Left ventricle myocardium inferior (tissue), 1 donor: ENCODE measurements at regions not wholly inside any gene's neighbourhood (a gene's known extent, or its start where the extent isn't known, plus 50 kb on each side); places are given as distances from the start of the nearest gene placed in this dataset.

ENCODE experiments used
- DNase-seq: peaks from one replicate; pipeline ENCODE4 v3.0.0-alpha.2; 2020
- H3K27ac ChIP-seq: fragments of 200-600 bp; replicated peaks from 2 replicates; pipeline ENCODE4 v1.8.0; 2021
- H3K27me3 ChIP-seq: fragments of 200-600 bp; 2 replicates; pipeline ENCODE4 v1.8.0; 2021; ENCODE audit warnings: low read depth
- H3K36me3 ChIP-seq: fragments of 200-600 bp; 2 replicates; pipeline ENCODE4 v1.8.0; 2021
- H3K4me1 ChIP-seq: fragments of 200-600 bp; 2 replicates; pipeline ENCODE4 v1.8.0; 2021
- H3K4me3 ChIP-seq: fragments of 200-600 bp; 2 replicates; pipeline ENCODE4 v1.8.0; 2021; ENCODE audit warnings: mild to moderate bottlenecking, moderate library complexity
- H3K9me3 ChIP-seq: fragments of 200-600 bp; replicated peaks from 2 replicates; pipeline ENCODE4 v1.8.0; 2021
- intact Hi-C: fragments of 100-400 bp; cut with micrococcal nuclease; formaldehyde crosslinking; loops from one replicate; pipeline ENCODE4 v1.11.0; 2022
- TF ChIP-seq, protein P1 (sequence below): fragments of 200-600 bp; IDR thresholded peaks from 2 replicates; pipeline ENCODE4 v1.8.0; 2021; ENCODE audit warnings: antibody characterized with exemption, mild to moderate bottlenecking, borderline replicate concordance
- donor health status: DM: no; HTN: yes; CAD: no; lungs with severe emphysema.

DNA sequence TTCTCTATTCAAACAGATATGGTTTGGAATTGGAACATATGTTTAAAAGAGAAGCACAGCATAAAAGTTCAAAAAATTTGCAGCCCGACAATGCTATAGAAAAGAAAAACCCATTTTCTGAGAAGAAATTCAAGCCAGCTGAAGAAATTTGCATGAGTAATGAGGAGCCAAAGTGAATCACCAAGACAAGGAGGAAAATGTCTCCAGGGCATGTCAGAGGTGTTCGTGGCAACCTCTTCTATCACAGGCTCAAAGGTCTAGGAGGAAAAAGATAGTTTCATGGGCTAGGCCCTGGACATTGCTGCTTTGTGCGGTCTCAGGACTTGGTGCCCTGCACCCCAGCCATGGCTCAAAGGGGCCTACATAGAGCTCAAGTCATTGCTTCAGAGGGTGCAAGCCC, 134.8 kb upstream of the ADAMTS16 start:
- no peak for DNase-seq
- TF ChIP-seq, protein P1, sequence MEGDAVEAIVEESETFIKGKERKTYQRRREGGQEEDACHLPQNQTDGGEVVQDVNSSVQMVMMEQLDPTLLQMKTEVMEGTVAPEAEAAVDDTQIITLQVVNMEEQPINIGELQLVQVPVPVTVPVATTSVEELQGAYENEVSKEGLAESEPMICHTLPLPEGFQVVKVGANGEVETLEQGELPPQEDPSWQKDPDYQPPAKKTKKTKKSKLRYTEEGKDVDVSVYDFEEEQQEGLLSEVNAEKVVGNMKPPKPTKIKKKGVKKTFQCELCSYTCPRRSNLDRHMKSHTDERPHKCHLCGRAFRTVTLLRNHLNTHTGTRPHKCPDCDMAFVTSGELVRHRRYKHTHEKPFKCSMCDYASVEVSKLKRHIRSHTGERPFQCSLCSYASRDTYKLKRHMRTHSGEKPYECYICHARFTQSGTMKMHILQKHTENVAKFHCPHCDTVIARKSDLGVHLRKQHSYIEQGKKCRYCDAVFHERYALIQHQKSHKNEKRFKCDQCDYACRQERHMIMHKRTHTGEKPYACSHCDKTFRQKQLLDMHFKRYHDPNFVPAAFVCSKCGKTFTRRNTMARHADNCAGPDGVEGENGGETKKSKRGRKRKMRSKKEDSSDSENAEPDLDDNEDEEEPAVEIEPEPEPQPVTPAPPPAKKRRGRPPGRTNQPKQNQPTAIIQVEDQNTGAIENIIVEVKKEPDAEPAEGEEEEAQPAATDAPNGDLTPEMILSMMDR = no peak
- no peak overlapping the region for H3K4me3 ChIP-seq
- H3K9me3 ChIP-seq = peaks cover 19% of the 10 kb centered on the region
- H3K27ac ChIP-seq = no peak overlapping the region
- no peaks in the 10 kb centered on the region for H3K4me1 ChIP-seq
- no peaks in the 10 kb centered on the region for H3K27me3 ChIP-seq
- H3K36me3 ChIP-seq = no peaks in the 10 kb centered on the region
- intact Hi-C loops = no loop called here

DNA sequence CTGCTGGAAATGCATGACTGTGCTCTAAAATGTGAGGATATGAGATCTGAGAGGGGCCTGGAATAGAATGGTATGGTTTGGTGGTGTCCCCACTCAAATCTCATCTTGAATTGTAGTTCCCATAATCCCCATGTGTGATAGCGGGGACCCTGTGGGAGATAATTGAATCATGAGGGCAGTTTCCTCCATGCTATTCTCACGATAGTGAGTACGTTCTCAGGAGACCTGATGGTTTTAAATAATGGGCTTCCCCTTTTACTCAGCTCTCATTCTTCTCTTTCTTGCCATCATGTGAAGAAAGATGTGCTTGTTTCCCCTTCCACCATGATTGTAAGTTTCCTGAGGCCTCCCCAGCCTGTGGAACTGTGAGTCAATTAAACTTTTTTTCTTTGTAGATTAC, 133.6 kb upstream of the ADAMTS16 start:
- H3K4me1 ChIP-seq = no peaks in the 10 kb centered on the region
- intact Hi-C loops = no loop called here
- no peaks in the 10 kb centered on the region for H3K36me3 ChIP-seq

DNA sequence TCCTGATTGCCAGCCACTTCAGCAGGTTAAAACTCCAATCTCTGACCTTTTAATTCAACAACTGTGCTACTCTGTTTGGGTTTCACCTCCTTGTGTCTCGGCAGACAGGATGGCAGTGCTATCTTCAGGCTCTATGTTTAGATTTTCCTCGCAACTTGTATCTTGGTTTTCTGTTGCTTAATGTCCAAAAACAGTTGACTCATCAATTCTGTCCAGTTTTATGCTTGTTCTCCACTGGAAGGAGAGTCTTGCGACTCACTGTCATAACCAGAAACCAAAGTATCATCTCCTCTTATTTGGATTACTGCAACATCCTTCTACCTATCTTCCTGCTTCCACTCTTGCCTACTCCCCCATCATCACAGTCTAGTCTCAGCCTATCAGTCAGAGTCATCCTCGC, 130.9 kb upstream of the ADAMTS16 start:
- DNase-seq = no peak
- Histone ChIP-seq H3K4me1 (no peaks in the 10 kb centered on the region), H3K36me3 (no peaks in the 10 kb centered on the region), H3K27ac (no peak overlapping the region), H3K4me3 (no peak overlapping the region), H3K27me3 (no peaks in the 10 kb centered on the region), H3K9me3 (peaks cover 19% of the 10 kb centered on the region)
- TF ChIP-seq, protein P1 = no peak
- intact Hi-C loops = no loop called here

More for the DNA sequence above, 133.6 kb upstream of the ADAMTS16 start:
- no peak for DNase-seq
- Histone ChIP-seq H3K27ac (no peak overlapping the region), H3K9me3 (peaks cover 19% of the 10 kb centered on the region), H3K27me3 (no peaks in the 10 kb centered on the region), H3K4me3 (no peak overlapping the region)
- TF ChIP-seq, protein P1 = no peak

DNA sequence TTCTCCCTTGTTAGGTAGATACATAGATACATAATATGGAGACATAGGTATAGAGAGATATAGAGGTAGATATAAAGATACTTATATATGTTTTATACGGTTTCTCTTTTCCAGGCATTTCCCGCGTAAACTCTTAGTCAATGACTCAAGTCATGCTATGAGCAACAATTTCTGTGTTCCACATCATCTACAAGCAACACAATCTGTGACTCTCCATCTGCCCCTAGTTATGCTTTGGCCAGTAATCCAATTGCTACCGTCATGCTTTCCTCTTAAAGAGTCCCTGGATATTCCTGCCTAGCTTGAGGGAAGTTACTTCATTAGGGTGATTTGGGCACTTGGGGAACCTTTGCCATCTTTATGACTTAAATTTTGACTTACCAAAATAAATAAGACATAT, 129.0 kb upstream of the ADAMTS16 start:
- Histone ChIP-seq H3K4me1 (no peaks in the 10 kb centered on the region), H3K36me3 (no peaks in the 10 kb centered on the region), H3K27me3 (no peaks in the 10 kb centered on the region), H3K27ac (no peak overlapping the region), H3K9me3 (peaks cover 19% of the 10 kb centered on the region), H3K4me3 (no peak overlapping the region)
- TF ChIP-seq, protein P1 = no peak
- intact Hi-C loops = no loop called here
- DNase-seq = no peak

DNA sequence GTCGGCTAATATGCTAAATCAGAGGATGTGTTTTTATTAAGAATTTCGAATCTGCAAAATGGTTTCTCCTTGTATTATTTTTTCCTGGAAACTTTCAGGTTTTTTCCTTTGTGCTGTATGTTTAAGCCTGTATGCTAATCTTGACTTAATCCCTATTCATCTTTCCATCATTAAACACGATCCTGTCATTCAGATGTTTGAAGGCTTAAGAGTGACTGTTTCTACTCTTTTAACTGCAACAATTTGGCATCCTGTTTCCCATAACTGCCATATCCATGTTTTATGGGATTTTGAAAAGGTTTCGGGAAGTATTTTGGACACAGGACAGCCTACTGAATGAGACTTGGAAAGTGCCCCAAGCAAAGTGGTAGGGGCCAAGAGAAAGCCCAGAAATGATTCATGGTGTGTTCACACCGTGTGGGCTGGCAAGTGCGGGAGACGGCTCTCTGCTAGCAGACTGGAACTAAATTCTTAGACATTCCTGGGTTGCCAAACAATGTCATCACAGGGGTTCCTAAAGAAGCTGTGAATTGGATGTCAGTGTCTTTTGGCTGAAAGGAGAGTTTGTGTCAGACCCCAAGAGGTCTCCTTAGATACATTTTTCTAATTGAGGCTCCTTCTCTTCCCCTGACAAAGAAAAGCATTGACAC, 125.4 kb upstream of the ADAMTS16 start:
- TF ChIP-seq, protein P1 = no peak
- Histone ChIP-seq H3K4me1 (no peaks in the 10 kb centered on the region), H3K27me3 (no peaks in the 10 kb centered on the region), H3K4me3 (no peak overlapping the region), H3K27ac (no peak overlapping the region), H3K36me3 (no peaks in the 10 kb centered on the region), H3K9me3 (no peaks in the 10 kb centered on the region)
- no peak for DNase-seq
- intact Hi-C loops = no loop called here
